HEK293 (cell line): ENCODE measurements at regions not wholly inside any gene's neighbourhood (a gene's known extent, or its start where the extent isn't known, plus 50 kb on each side); places are given as distances from the start of the nearest gene placed in this dataset.

Experiments
- EGR2 ChIP-seq: fragments of 450-650 bp; formaldehyde crosslinking; IDR thresholded peaks from 2 replicates; pipeline ENCODE4 v1.5.1; 2016; ENCODE audit warnings: low read depth, missing biosample characterization, missing genetic modification characterization
- GLIS2 ChIP-seq: fragments of 450-650 bp; formaldehyde crosslinking; IDR thresholded peaks from 2 replicates; pipeline ENCODE4 v1.5.1; 2016; ENCODE audit warnings: missing biosample characterization, missing genetic modification characterization
- HOXD13 ChIP-seq: sonication (generic); formaldehyde crosslinking; IDR thresholded peaks from 2 replicates; pipeline ENCODE4 v1.8.0; 2022; ENCODE audit warnings: missing genetic modification reagents, borderline replicate concordance
- IKZF3 ChIP-seq: fragments of 450-650 bp; IDR thresholded peaks from 2 replicates; pipeline ENCODE4 v1.5.0; 2018; ENCODE audit warnings: missing biosample characterization, mild to moderate bottlenecking, missing genetic modification characterization, moderate library complexity
- KLF7 ChIP-seq: fragments of 450-650 bp; formaldehyde crosslinking; IDR thresholded peaks from 2 replicates; pipeline ENCODE4 v1.5.1; 2016; ENCODE audit warnings: missing biosample characterization, missing genetic modification characterization, borderline replicate concordance
- SP7 ChIP-seq: fragments of 450-650 bp; formaldehyde crosslinking; IDR thresholded peaks from 2 replicates; pipeline ENCODE4 v1.5.1; 2016; ENCODE audit warnings: missing biosample characterization, missing genetic modification characterization
- TCF7L2 ChIP-seq: IDR thresholded peaks from 2 replicates; pipeline ENCODE4 v1.6.1; 2011; ENCODE audit warnings: low read depth, mild to moderate bottlenecking, inconsistent platforms, low read length, moderate library complexity, borderline replicate concordance
- WT1 ChIP-seq: fragments of 450-650 bp; formaldehyde crosslinking; IDR thresholded peaks from 2 replicates; pipeline ENCODE4 v1.5.1; 2016; ENCODE audit warnings: missing biosample characterization, missing genetic modification characterization
- ZBTB20 ChIP-seq: fragments of 450-650 bp; formaldehyde crosslinking; IDR thresholded peaks from 2 replicates; pipeline ENCODE4 v1.5.1; 2016; ENCODE audit warnings: missing biosample characterization, missing genetic modification characterization
- ZBTB48 ChIP-seq: fragments of 450-650 bp; formaldehyde crosslinking; IDR thresholded peaks from 2 replicates; pipeline ENCODE4 v1.5.1; 2016; ENCODE audit warnings: missing biosample characterization, missing genetic modification characterization
- ZBTB7A ChIP-seq: fragments of 450-650 bp; formaldehyde crosslinking; IDR thresholded peaks from 2 replicates; pipeline ENCODE4 v1.5.1; 2016; ENCODE audit warnings: low read depth, missing biosample characterization, missing genetic modification characterization
- ZNF146 ChIP-seq: fragments of 450-650 bp; formaldehyde crosslinking; IDR thresholded peaks from 2 replicates; pipeline ENCODE4 v1.5.1; 2016; ENCODE audit warnings: missing biosample characterization, missing genetic modification characterization
- ZNF175 ChIP-seq: fragments of 450-650 bp; formaldehyde crosslinking; IDR thresholded peaks from 2 replicates; pipeline ENCODE4 v1.5.1; 2016; ENCODE audit warnings: missing biosample characterization, missing genetic modification characterization
- ZNF501 ChIP-seq: fragments of 450-650 bp; formaldehyde crosslinking; IDR thresholded peaks from 2 replicates; pipeline ENCODE4 v1.5.1; 2016; ENCODE audit warnings: missing biosample characterization, missing genetic modification characterization
- ZNF510 ChIP-seq: fragments of 450-650 bp; formaldehyde crosslinking; IDR thresholded peaks from 2 replicates; pipeline ENCODE4 v1.5.1; 2018; ENCODE audit warnings: mild to moderate bottlenecking, missing genetic modification characterization, missing biosample characterization; ENCODE audit not compliant: insufficient replicate concordance
- ZNF544 ChIP-seq: fragments of 450-650 bp; formaldehyde crosslinking; IDR thresholded peaks from 2 replicates; pipeline ENCODE4 v1.5.0; 2017; ENCODE audit warnings: missing biosample characterization, missing genetic modification characterization
- ZNF560 ChIP-seq: fragments of 450-650 bp; formaldehyde crosslinking; IDR thresholded peaks from 2 replicates; pipeline ENCODE4 v1.5.1; 2017; ENCODE audit warnings: missing biosample characterization, missing genetic modification characterization, borderline replicate concordance
- ZNF701 ChIP-seq: fragments of 450-650 bp; formaldehyde crosslinking; IDR thresholded peaks from 2 replicates; pipeline ENCODE4 v1.5.1; 2016; ENCODE audit warnings: missing biosample characterization, missing genetic modification characterization
- ZNF747 ChIP-seq: fragments of 450-650 bp; formaldehyde crosslinking; IDR thresholded peaks from 2 replicates; pipeline ENCODE4 v1.5.1; 2016; ENCODE audit warnings: missing biosample characterization, missing genetic modification characterization
- ZNF76 ChIP-seq: fragments of 450-650 bp; formaldehyde crosslinking; IDR thresholded peaks from 2 replicates; pipeline ENCODE4; 2016; ENCODE audit warnings: low read depth, missing biosample characterization, missing genetic modification characterization, borderline replicate concordance
- TF ChIP-seq, protein P1 (sequence below): fragments of 450-650 bp; formaldehyde crosslinking; IDR thresholded peaks from 2 replicates; pipeline ENCODE4; 2016; ENCODE audit warnings: missing biosample characterization, missing genetic modification characterization
- TF ChIP-seq, protein P2 (sequence below): fragments of 450-650 bp; formaldehyde crosslinking; IDR thresholded peaks from 2 replicates; pipeline ENCODE4 v1.5.1; 2017; ENCODE audit warnings: missing biosample characterization, mild to moderate bottlenecking, missing genetic modification characterization, moderate library complexity
- TF ChIP-seq, protein P3 (sequence below): fragments of 450-650 bp; formaldehyde crosslinking; IDR thresholded peaks from 2 replicates; pipeline ENCODE4 v1.5.1; 2016; ENCODE audit warnings: missing biosample characterization, missing genetic modification characterization
- TF ChIP-seq, protein P4 (sequence below): fragments of 450-650 bp; formaldehyde crosslinking; IDR thresholded peaks from 2 replicates; pipeline ENCODE4 v1.5.1; 2017; ENCODE audit warnings: missing biosample characterization, missing genetic modification characterization
- TF ChIP-seq, protein P5 (sequence below): fragments of 450-650 bp; formaldehyde crosslinking; IDR thresholded peaks from 2 replicates; pipeline ENCODE4 v1.5.1; 2016; ENCODE audit warnings: missing biosample characterization, missing genetic modification characterization
- TF ChIP-seq, protein P6 (sequence below): fragments of 450-650 bp; formaldehyde crosslinking; IDR thresholded peaks from 2 replicates; pipeline ENCODE4 v1.5.1; 2016; ENCODE audit warnings: missing biosample characterization, missing genetic modification characterization
- TF ChIP-seq, protein P7 (sequence below): fragments of 450-650 bp; formaldehyde crosslinking; IDR thresholded peaks from 2 replicates; pipeline ENCODE4 v1.5.1; 2016; ENCODE audit warnings: missing biosample characterization, missing genetic modification characterization

DNA sequence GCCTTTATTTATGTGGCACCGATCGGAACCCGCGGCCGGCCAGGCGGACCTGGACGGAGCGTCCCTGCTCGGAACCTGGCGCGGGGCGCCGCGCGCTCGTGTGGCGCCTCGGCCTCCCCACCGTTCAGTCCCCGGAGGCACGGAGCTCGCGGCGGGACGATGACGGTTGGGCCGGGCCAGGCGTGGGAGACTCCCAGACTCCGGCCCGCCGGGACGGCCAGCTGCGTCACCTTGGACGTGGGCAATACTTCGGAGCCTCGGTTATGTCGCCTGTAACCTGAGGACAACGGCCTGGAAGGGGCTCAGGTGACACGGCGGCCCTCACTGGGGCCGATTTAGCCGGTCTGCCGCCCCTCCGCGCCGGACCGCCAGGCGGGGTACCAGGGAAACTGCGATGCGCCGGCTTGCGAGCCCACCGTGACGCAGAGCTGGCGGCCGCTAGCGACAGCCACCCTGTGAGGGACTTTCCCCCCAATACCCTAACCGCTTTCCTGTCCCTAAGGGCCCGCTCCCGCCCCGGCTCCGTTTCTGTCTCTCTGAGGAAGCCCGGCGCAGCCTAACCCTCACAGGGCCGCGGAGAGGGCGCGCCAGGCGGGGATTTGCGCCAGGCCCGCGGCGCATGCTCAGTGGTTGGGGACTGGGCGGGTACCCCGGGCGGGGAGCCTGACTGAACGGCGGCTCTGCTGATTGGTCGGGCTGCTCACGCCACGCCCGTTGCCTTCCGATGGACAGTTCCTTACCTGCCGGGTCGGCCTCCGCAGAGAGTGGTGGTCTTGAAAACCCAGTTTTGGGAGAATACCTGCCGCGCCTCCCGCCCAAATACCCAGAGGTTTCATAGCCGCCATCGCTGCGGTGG lies 109.5 kb upstream of the DOCK9 start (continued):
- TF ChIP-seq ZNF501 (tag by site-specific recombination) (peak; percentile 89), IKZF3 (tag by site-specific recombination) (no peak), SP7 (tag by site-specific recombination) (peak; percentile 31; the same call in 1 of the 2 replicates), ZNF146 (tag by site-specific recombination) (peak; percentile 4; the same call in 1 of the 2 replicates), WT1 (0 out of 2 replicates have a peak, but pooled peaks have one; percentile 19), KLF7 (tag by site-specific recombination) (no peak), HOXD13 (CRISPR knock-in tag) (no peak), ZBTB48 (tag by site-specific recombination) (peak; percentile 85), ZNF747 (tag by site-specific recombination) (no peak), ZNF544 (no peak), ZBTB20 (tag by site-specific recombination) (peak; percentile 61), ZBTB7A (tag by site-specific recombination) (no peak; the same call in 1 of the 2 replicates), TCF7L2 (no peak), ZNF560 (tag by site-specific recombination) (no peak), GLIS2 (tag by site-specific recombination) (peak; percentile 59), ZNF701 (no peak), ZNF510 (tag by site-specific recombination) (no peak), EGR2 (tag by site-specific recombination) (no peak), ZNF76 (tag by site-specific recombination) (no peak), ZNF175 (no peak)
- TF ChIP-seq, protein P1, sequence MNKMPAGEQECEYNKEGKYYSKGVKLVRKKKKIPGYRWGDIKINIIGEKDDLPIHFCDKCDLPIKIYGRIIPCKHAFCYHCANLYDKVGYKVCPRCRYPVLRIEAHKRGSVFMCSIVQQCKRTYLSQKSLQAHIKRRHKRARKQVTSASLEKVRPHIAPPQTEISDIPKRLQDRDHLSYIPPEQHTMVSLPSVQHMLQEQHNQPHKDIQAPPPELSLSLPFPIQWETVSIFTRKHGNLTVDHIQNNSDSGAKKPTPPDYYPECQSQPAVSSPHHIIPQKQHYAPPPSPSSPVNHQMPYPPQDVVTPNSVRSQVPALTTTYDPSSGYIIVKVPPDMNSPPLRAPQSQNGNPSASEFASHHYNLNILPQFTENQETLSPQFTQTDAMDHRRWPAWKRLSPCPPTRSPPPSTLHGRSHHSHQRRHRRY (tag by site-specific recombination), result no peak
- TF ChIP-seq, protein P2, sequence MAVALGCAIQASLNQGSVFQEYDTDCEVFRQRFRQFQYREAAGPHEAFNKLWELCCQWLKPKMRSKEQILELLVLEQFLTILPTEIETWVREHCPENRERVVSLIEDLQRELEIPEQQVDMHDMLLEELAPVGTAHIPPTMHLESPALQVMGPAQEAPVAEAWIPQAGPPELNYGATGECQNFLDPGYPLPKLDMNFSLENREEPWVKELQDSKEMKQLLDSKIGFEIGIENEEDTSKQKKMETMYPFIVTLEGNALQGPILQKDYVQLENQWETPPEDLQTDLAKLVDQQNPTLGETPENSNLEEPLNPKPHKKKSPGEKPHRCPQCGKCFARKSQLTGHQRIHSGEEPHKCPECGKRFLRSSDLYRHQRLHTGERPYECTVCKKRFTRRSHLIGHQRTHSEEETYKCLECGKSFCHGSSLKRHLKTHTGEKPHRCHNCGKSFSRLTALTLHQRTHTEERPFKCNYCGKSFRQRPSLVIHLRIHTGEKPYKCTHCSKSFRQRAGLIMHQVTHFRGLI (tag by site-specific recombination), result peak; percentile 54; the same call in 1 of the 2 replicates
- TF ChIP-seq, protein P3, sequence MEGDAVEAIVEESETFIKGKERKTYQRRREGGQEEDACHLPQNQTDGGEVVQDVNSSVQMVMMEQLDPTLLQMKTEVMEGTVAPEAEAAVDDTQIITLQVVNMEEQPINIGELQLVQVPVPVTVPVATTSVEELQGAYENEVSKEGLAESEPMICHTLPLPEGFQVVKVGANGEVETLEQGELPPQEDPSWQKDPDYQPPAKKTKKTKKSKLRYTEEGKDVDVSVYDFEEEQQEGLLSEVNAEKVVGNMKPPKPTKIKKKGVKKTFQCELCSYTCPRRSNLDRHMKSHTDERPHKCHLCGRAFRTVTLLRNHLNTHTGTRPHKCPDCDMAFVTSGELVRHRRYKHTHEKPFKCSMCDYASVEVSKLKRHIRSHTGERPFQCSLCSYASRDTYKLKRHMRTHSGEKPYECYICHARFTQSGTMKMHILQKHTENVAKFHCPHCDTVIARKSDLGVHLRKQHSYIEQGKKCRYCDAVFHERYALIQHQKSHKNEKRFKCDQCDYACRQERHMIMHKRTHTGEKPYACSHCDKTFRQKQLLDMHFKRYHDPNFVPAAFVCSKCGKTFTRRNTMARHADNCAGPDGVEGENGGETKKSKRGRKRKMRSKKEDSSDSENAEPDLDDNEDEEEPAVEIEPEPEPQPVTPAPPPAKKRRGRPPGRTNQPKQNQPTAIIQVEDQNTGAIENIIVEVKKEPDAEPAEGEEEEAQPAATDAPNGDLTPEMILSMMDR (tag by site-specific recombination), result no peak
- TF ChIP-seq, protein P4, sequence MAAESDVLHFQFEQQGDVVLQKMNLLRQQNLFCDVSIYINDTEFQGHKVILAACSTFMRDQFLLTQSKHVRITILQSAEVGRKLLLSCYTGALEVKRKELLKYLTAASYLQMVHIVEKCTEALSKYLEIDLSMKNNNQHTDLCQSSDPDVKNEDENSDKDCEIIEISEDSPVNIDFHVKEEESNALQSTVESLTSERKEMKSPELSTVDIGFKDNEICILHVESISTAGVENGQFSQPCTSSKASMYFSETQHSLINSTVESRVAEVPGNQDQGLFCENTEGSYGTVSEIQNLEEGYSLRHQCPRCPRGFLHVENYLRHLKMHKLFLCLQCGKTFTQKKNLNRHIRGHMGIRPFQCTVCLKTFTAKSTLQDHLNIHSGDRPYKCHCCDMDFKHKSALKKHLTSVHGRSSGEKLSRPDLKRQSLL (tag by site-specific recombination), result no peak
- TF ChIP-seq, protein P5, sequence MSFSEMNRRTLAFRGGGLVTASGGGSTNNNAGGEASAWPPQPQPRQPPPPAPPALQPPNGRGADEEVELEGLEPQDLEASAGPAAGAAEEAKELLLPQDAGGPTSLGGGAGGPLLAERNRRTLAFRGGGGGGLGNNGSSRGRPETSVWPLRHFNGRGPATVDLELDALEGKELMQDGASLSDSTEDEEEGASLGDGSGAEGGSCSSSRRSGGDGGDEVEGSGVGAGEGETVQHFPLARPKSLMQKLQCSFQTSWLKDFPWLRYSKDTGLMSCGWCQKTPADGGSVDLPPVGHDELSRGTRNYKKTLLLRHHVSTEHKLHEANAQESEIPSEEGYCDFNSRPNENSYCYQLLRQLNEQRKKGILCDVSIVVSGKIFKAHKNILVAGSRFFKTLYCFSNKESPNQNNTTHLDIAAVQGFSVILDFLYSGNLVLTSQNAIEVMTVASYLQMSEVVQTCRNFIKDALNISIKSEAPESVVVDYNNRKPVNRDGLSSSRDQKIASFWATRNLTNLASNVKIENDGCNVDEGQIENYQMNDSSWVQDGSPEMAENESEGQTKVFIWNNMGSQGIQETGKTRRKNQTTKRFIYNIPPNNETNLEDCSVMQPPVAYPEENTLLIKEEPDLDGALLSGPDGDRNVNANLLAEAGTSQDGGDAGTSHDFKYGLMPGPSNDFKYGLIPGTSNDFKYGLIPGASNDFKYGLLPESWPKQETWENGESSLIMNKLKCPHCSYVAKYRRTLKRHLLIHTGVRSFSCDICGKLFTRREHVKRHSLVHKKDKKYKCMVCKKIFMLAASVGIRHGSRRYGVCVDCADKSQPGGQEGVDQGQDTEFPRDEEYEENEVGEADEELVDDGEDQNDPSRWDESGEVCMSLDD, result no peak; the same call in 1 of the 2 replicates
- TF ChIP-seq, protein P6, sequence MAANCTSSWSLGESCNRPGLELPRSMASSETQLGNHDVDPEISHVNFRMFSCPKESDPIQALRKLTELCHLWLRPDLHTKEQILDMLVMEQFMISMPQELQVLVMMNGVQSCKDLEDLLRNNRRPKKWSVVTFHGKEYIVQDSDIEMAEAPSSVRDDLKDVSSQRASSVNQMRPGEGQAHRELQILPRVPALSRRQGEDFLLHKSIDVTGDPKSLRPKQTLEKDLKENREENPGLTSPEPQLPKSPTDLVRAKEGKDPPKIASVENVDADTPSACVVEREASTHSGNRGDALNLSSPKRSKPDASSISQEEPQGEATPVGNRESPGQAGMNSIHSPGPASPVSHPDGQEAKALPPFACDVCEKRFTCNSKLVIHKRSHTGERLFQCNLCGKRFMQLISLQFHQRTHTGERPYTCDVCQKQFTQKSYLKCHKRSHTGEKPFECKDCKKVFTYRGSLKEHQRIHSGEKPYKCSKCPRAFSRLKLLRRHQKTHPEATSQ (tag by site-specific recombination), result no peak
- TF ChIP-seq, protein P7, sequence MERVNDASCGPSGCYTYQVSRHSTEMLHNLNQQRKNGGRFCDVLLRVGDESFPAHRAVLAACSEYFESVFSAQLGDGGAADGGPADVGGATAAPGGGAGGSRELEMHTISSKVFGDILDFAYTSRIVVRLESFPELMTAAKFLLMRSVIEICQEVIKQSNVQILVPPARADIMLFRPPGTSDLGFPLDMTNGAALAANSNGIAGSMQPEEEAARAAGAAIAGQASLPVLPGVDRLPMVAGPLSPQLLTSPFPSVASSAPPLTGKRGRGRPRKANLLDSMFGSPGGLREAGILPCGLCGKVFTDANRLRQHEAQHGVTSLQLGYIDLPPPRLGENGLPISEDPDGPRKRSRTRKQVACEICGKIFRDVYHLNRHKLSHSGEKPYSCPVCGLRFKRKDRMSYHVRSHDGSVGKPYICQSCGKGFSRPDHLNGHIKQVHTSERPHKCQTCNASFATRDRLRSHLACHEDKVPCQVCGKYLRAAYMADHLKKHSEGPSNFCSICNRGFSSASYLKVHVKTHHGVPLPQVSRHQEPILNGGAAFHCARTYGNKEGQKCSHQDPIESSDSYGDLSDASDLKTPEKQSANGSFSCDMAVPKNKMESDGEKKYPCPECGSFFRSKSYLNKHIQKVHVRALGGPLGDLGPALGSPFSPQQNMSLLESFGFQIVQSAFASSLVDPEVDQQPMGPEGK, result peak; percentile 54; the same call in 1 of the 2 replicates
